ENCODE measurements at regions not wholly inside any gene's neighbourhood (a gene's known extent, or its start where the extent isn't known, plus 50 kb on each side); places are given as distances from the start of the nearest gene placed in this dataset.

DNA sequence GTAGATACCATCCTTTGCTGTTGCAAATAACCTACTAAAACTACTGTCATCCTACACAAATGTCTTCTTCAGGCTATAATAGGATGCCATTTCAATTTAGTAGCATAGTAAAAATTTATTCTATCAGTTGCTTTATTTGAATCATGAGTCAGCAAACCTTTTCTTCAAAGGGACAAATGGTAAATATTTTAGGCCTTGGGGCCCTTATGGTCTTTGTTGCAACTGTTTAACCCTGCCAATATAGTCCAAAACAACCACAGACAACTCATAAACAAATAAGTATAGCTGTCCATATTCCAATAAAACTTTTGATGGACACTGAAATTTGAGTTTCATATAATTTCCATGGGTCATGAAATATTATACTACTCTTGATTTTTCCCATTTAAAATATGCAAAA, 54.0 kb upstream of the CCBE1 start:
- no peak for DNase-seq

DNA sequence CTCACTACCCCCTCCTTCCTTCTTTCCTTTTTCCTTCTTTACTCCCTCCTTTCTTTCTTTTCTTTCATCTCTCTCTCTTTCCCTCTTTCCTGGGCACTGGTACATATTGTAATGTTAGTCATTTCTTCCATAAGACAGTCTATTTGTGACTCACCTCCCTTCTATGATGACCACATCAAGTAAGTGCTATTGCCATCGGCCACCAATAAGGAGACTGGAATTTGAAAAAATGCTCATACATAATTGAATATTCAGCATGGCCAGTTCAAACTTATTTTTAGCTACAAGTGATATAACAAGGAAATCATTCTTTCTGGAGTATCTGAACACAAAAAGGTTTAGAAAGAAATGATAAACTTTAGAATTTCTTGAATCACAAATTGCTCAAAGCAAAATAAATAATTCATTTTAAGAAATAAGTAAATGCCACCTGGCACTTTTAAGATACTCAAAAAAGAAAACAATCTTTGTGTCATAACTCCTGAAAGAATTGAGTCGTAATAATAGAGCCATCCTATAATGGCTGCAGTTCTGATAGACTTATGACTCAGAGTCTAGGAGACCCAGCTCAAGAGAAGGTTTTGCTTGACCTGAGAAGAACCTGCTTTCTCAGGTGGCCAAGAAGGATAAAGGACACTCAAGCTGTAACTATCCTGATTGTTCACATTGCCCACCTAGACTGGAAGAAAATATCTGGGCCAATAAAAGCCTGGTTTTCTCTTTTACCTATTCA, 51.6 kb upstream of the CCBE1 start:
- DNase-seq: no peak

Measured in islet precursor cell (in vitro differentiated cells).